WTC11 (cell line): ENCODE measurements at regions not wholly inside any gene's neighbourhood (a gene's known extent, or its start where the extent isn't known, plus 50 kb on each side); places are given as distances from the start of the nearest gene placed in this dataset.

Experiments used
- SP1 ChIP-seq: sonication (generic); formaldehyde crosslinking; conservative IDR thresholded peaks from 2 replicates; pipeline ENCODE4 v1.8.1; 2022; ENCODE audit warnings: missing genetic modification reagents
- TF ChIP-seq, protein P1 (sequence below): sonication (generic); formaldehyde crosslinking; IDR thresholded peaks from 2 replicates; pipeline ENCODE4 v1.8.1; 2022; ENCODE audit warnings: low read depth, missing genetic modification reagents, borderline replicate concordance
- TF ChIP-seq, protein P2 (sequence below): fragments of 200-600 bp; IDR thresholded peaks from 2 replicates; pipeline ENCODE4 v1.8.0; 2022; ENCODE audit warnings: antibody characterized with exemption

- TF ChIP-seq, protein P1, sequence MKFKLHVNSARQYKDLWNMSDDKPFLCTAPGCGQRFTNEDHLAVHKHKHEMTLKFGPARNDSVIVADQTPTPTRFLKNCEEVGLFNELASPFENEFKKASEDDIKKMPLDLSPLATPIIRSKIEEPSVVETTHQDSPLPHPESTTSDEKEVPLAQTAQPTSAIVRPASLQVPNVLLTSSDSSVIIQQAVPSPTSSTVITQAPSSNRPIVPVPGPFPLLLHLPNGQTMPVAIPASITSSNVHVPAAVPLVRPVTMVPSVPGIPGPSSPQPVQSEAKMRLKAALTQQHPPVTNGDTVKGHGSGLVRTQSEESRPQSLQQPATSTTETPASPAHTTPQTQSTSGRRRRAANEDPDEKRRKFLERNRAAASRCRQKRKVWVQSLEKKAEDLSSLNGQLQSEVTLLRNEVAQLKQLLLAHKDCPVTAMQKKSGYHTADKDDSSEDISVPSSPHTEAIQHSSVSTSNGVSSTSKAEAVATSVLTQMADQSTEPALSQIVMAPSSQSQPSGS (CRISPR knock-in tag): no peak
- TF ChIP-seq, protein P2, sequence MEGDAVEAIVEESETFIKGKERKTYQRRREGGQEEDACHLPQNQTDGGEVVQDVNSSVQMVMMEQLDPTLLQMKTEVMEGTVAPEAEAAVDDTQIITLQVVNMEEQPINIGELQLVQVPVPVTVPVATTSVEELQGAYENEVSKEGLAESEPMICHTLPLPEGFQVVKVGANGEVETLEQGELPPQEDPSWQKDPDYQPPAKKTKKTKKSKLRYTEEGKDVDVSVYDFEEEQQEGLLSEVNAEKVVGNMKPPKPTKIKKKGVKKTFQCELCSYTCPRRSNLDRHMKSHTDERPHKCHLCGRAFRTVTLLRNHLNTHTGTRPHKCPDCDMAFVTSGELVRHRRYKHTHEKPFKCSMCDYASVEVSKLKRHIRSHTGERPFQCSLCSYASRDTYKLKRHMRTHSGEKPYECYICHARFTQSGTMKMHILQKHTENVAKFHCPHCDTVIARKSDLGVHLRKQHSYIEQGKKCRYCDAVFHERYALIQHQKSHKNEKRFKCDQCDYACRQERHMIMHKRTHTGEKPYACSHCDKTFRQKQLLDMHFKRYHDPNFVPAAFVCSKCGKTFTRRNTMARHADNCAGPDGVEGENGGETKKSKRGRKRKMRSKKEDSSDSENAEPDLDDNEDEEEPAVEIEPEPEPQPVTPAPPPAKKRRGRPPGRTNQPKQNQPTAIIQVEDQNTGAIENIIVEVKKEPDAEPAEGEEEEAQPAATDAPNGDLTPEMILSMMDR: no peak
- no peak for TF ChIP-seq SP1 (CRISPR knock-in tag)
These were observed 256.1 kb upstream of the PROK2 start for GRCh38 chr3:72041076-72041475.
